H9 (cell line): ENCODE measurements at regions not wholly inside any gene's neighbourhood (a gene's known extent, or its start where the extent isn't known, plus 50 kb on each side); places are given as distances from the start of the nearest gene placed in this dataset.

Experiments
- DNase-seq: peaks from one replicate; pipeline ENCODE4 v3.0.0-alpha.2; 2017
- H2AFZ ChIP-seq: one replicate; pipeline ENCODE4 v1.6.1; 2013; ENCODE audit warnings: mild to moderate bottlenecking, low read length, control low read depth, moderate library complexity
- H2AK5ac ChIP-seq: 2 replicates; pipeline ENCODE4 v1.6.1; 2013; ENCODE audit warnings: low read length, control low read depth, mixed read lengths; ENCODE audit not compliant: insufficient read length
- H2BK120ac ChIP-seq: one replicate; pipeline ENCODE4 v1.6.1; 2013; ENCODE audit warnings: low read depth, mild to moderate bottlenecking, low read length, control low read depth, inconsistent platforms; ENCODE audit not compliant: poor library complexity, severe bottlenecking
- H2BK12ac ChIP-seq: 2 replicates; pipeline ENCODE4 v1.6.1; 2013; ENCODE audit warnings: low read length, control low read depth, mixed read lengths, low read depth; ENCODE audit not compliant: insufficient read length
- H2BK15ac ChIP-seq: 2 replicates; pipeline ENCODE4 v1.6.1; 2013; ENCODE audit warnings: low read depth, low read length, control low read depth
- H2BK20ac ChIP-seq: one replicate; pipeline ENCODE4 v1.6.1; 2013; ENCODE audit warnings: low read depth, mild to moderate bottlenecking, low read length, control low read depth, inconsistent platforms; ENCODE audit not compliant: poor library complexity, severe bottlenecking
- H2BK5ac ChIP-seq: 2 replicates; pipeline ENCODE4 v1.6.1; 2013; ENCODE audit warnings: low read length, control low read depth, mixed read lengths; ENCODE audit not compliant: insufficient read length
- H3K14ac ChIP-seq: 2 replicates; pipeline ENCODE4 v1.6.1; 2013; ENCODE audit warnings: low read length, control low read depth; ENCODE audit not compliant: insufficient read depth
- H3K18ac ChIP-seq: 2 replicates; pipeline ENCODE4 v1.6.1; 2013; ENCODE audit warnings: low read depth, mild to moderate bottlenecking, mixed read lengths, low read length, control low read depth; ENCODE audit not compliant: insufficient read length
- H3K23ac ChIP-seq: 2 replicates; pipeline ENCODE4 v1.6.1; 2013; ENCODE audit warnings: low read length, control low read depth, mixed read lengths, low read depth; ENCODE audit not compliant: insufficient read length
- H3K23me2 ChIP-seq: 2 replicates; pipeline ENCODE4 v1.6.1; 2013; ENCODE audit warnings: low read depth, mild to moderate bottlenecking, mixed read lengths, low read length, control low read depth; ENCODE audit not compliant: insufficient read length, poor library complexity, severe bottlenecking
- H3K27ac ChIP-seq: 2 replicates; pipeline ENCODE4 v1.5.1; 2013; ENCODE audit warnings: low read length, control low read depth, mixed read lengths, low read depth; ENCODE audit not compliant: insufficient read length
- H3K27me3 ChIP-seq: 2 replicates; pipeline ENCODE4 v1.6.1; 2013; ENCODE audit warnings: low read length, control low read depth, inconsistent platforms; ENCODE audit not compliant: insufficient read depth
- H3K4ac ChIP-seq: 2 replicates; pipeline ENCODE4 v1.6.1; 2013; ENCODE audit warnings: low read depth, mild to moderate bottlenecking, control low read depth, inconsistent platforms, low read length, moderate library complexity
- H3K4me1 ChIP-seq: 2 replicates; pipeline ENCODE4 v1.6.1; 2013; ENCODE audit warnings: low read length, control low read depth, inconsistent platforms; ENCODE audit not compliant: insufficient read depth
- H3K4me2 ChIP-seq: 2 replicates; pipeline ENCODE4 v1.6.1; 2013; ENCODE audit warnings: low read length, control low read depth, mixed read lengths; ENCODE audit not compliant: insufficient read length, insufficient read depth
- H3K56ac ChIP-seq: 2 replicates; pipeline ENCODE4 v1.6.1; 2013; ENCODE audit warnings: low read depth, mild to moderate bottlenecking, mixed read lengths, low read length, control low read depth; ENCODE audit not compliant: insufficient read length
- H3K79me1 ChIP-seq: 2 replicates; pipeline ENCODE4 v1.6.1; 2013; ENCODE audit warnings: low read depth, mild to moderate bottlenecking, moderate library complexity, low read length, control low read depth, inconsistent platforms; ENCODE audit not compliant: insufficient read depth, poor library complexity, severe bottlenecking
- H3K79me2 ChIP-seq: 2 replicates; pipeline ENCODE4 v1.6.1; 2013; ENCODE audit warnings: low read length, control low read depth, inconsistent platforms; ENCODE audit not compliant: insufficient read depth
- H3K9ac ChIP-seq: 2 replicates; pipeline ENCODE4 v1.6.1; 2013; ENCODE audit warnings: low read length, control low read depth, mixed read lengths; ENCODE audit not compliant: insufficient read length; ENCODE audit errors: extremely low read depth
- H3K9me3 ChIP-seq: one replicate; pipeline ENCODE4 v1.6.1; 2013; ENCODE audit warnings: low read depth, low read length, inconsistent platforms; ENCODE audit not compliant: control insufficient read depth
- H3T11ph ChIP-seq: one replicate; pipeline ENCODE4 v1.6.1; 2013; ENCODE audit warnings: mild to moderate bottlenecking, low read length, control low read depth, inconsistent platforms
- H4K20me1 ChIP-seq: one replicate; pipeline ENCODE4 v1.6.1; 2013; ENCODE audit not compliant: control insufficient read depth, insufficient read length, insufficient read depth
- H4K5ac ChIP-seq: 2 replicates; pipeline ENCODE4 v1.6.1; 2013; ENCODE audit warnings: low read depth, mild to moderate bottlenecking, mixed read lengths, low read length, control low read depth; ENCODE audit not compliant: insufficient read length
- H4K8ac ChIP-seq: replicated peaks from 2 replicates; pipeline ENCODE4 v1.6.1; 2013; ENCODE audit warnings: low read length, control low read depth, mixed read lengths, low read depth; ENCODE audit not compliant: insufficient read length
- H4K91ac ChIP-seq: 2 replicates; pipeline ENCODE4 v1.6.1; 2013; ENCODE audit warnings: low read depth, mild to moderate bottlenecking, moderate library complexity, mixed read lengths, low read length, control low read depth; ENCODE audit not compliant: insufficient read length
- H3K27ac Mint-ChIP-seq, 3 experiments: 2 replicates in 2 of 3; 3 replicates in 1 of 3; pipeline ENCODE4 v1.8.0; 2020 to 2021; ENCODE audit warnings: mixed read lengths in 3 of 3, mild to moderate bottlenecking in 1 of 3, moderate library complexity in 1 of 3
- H3K27me3 Mint-ChIP-seq: 2 replicates; pipeline ENCODE4 v1.8.0; 2021; ENCODE audit warnings: low read depth, mild to moderate bottlenecking, moderate library complexity, mixed read lengths
- H3K36me3 Mint-ChIP-seq, 3 experiments: 2 replicates in 2 of 3; 3 replicates in 1 of 3; pipeline ENCODE4 v1.8.0; 2020 to 2021; ENCODE audit warnings: low read depth in 3 of 3, mixed read lengths in 3 of 3; ENCODE audit not compliant: insufficient read depth in 1 of 3
- H3K4me1 Mint-ChIP-seq, 2 experiments: 2 replicates each; pipeline ENCODE4 v1.8.0; 2020; ENCODE audit warnings: mixed read lengths in 2 of 2
- H3K4me3 Mint-ChIP-seq, 2 experiments: 2 replicates in 1 of 2; 3 replicates in 1 of 2; pipeline ENCODE4 v1.8.0; 2020 to 2021; ENCODE audit warnings: mild to moderate bottlenecking in 2 of 2, mixed read lengths in 2 of 2, moderate library complexity in 1 of 2
- H3K9me3 Mint-ChIP-seq, 2 experiments: 2 replicates in 1 of 2; 3 replicates in 1 of 2; pipeline ENCODE4 v1.8.0; 2020; ENCODE audit warnings: mild to moderate bottlenecking in 2 of 2, mixed read lengths in 2 of 2, moderate library complexity in 1 of 2
- WGBS: extraction: QIAGEN DNeasy Blood & Tissue Kit; methylation state at CpG from one replicate; pipeline ENCODE4 v1.1.7; 2013; ENCODE audit warnings: missing lambda C conversion rate, low lambda C conversion rate, mixed read lengths; ENCODE audit not compliant: insufficient read length; ENCODE audit errors: extremely low coverage; 5-methylcytosine and 5-hydroxymethylcytosine counted together
- TF ChIP-seq, protein P1 (sequence below): fragments of 200-600 bp; sonication (generic); conservative IDR thresholded peaks from 3 replicates; pipeline ENCODE4 v1.8.0; 2021; ENCODE audit warnings: antibody characterized with exemption, mild to moderate bottlenecking

- no peak overlapping the region for H4K91ac ChIP-seq
- no peaks in the 10 kb centered on the region for H3K27me3 ChIP-seq
- H3K4me2 ChIP-seq, result no peak overlapping the region
- no peaks in the 10 kb centered on the region for H3K79me1 ChIP-seq
- H3K27ac Mint-ChIP-seq, result no peak overlapping the region
- H2AK5ac ChIP-seq, result no peak overlapping the region
- H4K20me1 ChIP-seq, result no peaks in the 10 kb centered on the region
- peaks cover 25 to 26% of the 10 kb centered on the region in 2 experiments for H3K4me1 Mint-ChIP-seq
- H3K23ac ChIP-seq, result no peak overlapping the region
- no CpG with 5 or more reads among the region's 6 CpGs for WGBS
- H2BK15ac ChIP-seq, result no peak overlapping the region
- no peak overlapping the region for H3K9ac ChIP-seq
- H4K8ac ChIP-seq, result no peak overlapping the region
- H3K56ac ChIP-seq, result no peak overlapping the region
- H2BK5ac ChIP-seq, result no peak overlapping the region
- no peak overlapping the region for H3K4me3 Mint-ChIP-seq
- no peak overlapping the region for H3K27ac ChIP-seq
- no peaks in the 10 kb centered on the region for H3K9me3 ChIP-seq
- no peak overlapping the region for H3K4ac ChIP-seq
- no peak overlapping the region for H4K5ac ChIP-seq
- peaks cover 12% of the 10 kb centered on the region for H3K27me3 Mint-ChIP-seq
- no peak overlapping the region for H2BK20ac ChIP-seq
- H3K14ac ChIP-seq, result no peak overlapping the region
- H2BK12ac ChIP-seq, result no peak overlapping the region
- TF ChIP-seq, protein P1, sequence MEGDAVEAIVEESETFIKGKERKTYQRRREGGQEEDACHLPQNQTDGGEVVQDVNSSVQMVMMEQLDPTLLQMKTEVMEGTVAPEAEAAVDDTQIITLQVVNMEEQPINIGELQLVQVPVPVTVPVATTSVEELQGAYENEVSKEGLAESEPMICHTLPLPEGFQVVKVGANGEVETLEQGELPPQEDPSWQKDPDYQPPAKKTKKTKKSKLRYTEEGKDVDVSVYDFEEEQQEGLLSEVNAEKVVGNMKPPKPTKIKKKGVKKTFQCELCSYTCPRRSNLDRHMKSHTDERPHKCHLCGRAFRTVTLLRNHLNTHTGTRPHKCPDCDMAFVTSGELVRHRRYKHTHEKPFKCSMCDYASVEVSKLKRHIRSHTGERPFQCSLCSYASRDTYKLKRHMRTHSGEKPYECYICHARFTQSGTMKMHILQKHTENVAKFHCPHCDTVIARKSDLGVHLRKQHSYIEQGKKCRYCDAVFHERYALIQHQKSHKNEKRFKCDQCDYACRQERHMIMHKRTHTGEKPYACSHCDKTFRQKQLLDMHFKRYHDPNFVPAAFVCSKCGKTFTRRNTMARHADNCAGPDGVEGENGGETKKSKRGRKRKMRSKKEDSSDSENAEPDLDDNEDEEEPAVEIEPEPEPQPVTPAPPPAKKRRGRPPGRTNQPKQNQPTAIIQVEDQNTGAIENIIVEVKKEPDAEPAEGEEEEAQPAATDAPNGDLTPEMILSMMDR, result no peak
- H3K36me3 Mint-ChIP-seq, result no peaks in the 10 kb centered on the region; a peak in 1 of 7 replicates
- no peak for DNase-seq
- H2BK120ac ChIP-seq, result no peak overlapping the region
- no peaks in the 10 kb centered on the region for H3K4me1 ChIP-seq
- no peaks in the 10 kb centered on the region for H3K9me3 Mint-ChIP-seq
- H3K18ac ChIP-seq, result no peak overlapping the region
- no peaks in the 10 kb centered on the region for H3K23me2 ChIP-seq
- H3T11ph ChIP-seq, result no peak overlapping the region
- H2AFZ ChIP-seq, result no peak overlapping the region
- no peaks in the 10 kb centered on the region for H3K79me2 ChIP-seq
These were observed 52.2 kb downstream of the ABCC12 start for GRCh38 chr16:48103591-48103990.
